ENCODE measurements at regions not wholly inside any gene's neighbourhood (a gene's known extent, or its start where the extent isn't known, plus 50 kb on each side); places are given as distances from the start of the nearest gene placed in this dataset.

DNA sequence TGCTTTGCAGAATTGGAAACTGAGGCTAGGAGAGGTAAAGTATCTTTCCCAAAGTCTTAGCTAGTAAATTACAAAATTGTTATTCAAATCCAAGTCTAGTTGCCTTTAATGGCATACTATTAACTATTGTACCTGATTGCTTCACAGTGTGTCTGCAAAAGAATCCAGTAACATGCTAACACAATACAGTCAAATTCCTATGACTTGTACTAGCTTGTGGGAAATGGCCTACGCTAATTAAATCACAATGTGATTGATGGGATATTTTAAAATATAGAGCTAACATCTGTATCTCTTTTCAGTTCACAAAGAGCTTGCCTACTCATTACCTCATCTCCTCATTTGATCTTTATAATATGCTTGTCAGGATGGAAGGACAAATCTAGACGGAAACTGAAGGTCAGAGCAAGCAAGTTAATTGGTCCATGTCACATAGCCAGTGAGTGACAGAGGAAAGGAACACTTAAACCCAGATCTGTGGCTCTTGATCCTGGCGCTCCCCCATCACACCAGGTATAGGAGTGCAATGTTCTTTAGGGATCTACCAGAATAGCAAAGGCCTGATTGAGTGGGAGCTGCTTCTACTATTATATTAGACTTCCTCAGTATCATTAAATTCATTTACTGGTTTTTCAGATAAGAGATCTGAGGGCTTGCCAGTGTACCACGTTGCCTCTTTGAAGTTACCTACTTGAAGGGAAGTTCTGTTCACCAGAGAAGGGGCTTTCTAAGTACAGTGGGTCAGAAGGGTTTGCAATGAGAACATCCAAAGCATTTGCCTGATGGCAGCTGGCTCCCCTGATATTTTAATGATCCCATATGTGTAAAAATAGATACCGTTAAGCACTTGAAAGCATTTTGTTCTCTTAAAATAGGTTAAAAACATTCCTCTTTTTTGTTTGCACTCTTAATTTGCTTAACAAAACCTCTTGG, 213.6 kb upstream of the SESN3 start:
- TF ChIP-seq, protein P1, sequence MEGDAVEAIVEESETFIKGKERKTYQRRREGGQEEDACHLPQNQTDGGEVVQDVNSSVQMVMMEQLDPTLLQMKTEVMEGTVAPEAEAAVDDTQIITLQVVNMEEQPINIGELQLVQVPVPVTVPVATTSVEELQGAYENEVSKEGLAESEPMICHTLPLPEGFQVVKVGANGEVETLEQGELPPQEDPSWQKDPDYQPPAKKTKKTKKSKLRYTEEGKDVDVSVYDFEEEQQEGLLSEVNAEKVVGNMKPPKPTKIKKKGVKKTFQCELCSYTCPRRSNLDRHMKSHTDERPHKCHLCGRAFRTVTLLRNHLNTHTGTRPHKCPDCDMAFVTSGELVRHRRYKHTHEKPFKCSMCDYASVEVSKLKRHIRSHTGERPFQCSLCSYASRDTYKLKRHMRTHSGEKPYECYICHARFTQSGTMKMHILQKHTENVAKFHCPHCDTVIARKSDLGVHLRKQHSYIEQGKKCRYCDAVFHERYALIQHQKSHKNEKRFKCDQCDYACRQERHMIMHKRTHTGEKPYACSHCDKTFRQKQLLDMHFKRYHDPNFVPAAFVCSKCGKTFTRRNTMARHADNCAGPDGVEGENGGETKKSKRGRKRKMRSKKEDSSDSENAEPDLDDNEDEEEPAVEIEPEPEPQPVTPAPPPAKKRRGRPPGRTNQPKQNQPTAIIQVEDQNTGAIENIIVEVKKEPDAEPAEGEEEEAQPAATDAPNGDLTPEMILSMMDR (IDR thresholded peaks at IDR 0.05), result no peak
- TF ChIP-seq EZH2phosphoT487 (IDR thresholded peaks at IDR 0.05), result no peak
- no peak for TF ChIP-seq EZH2 (IDR thresholded peaks at IDR 0.05)
